Parathyroid adenoma (tissue), 2 donors: ENCODE measurements at regions not wholly inside any gene's neighbourhood (a gene's known extent, or its start where the extent isn't known, plus 50 kb on each side); places are given as distances from the start of the nearest gene placed in this dataset.

Source experiments
- H2AFZ ChIP-seq: fragments of 300-600 bp; sonication (generic); one replicate; pipeline ENCODE4 v1.7.0; 2017; ENCODE audit warnings: antibody characterized with exemption, mild to moderate bottlenecking
- H3K27ac ChIP-seq: fragments of 300-600 bp; sonication (generic); one replicate; pipeline ENCODE4 v1.7.0; 2017
- H3K27me3 ChIP-seq: fragments of 300-600 bp; sonication (generic); one replicate; pipeline ENCODE4 v1.7.0; 2017; ENCODE audit warnings: low read length; ENCODE audit not compliant: control insufficient read depth, insufficient read depth
- H3K36me3 ChIP-seq: fragments of 300-600 bp; sonication (generic); one replicate; pipeline ENCODE4 v1.7.0; 2017; ENCODE audit warnings: low read length; ENCODE audit not compliant: control insufficient read depth, insufficient read depth
- H3K4me1 ChIP-seq: fragments of 300-600 bp; sonication (generic); one replicate; pipeline ENCODE4 v1.7.0; 2017; ENCODE audit warnings: control low read depth
- H3K4me2 ChIP-seq: fragments of 300-600 bp; sonication (generic); one replicate; pipeline ENCODE4 v1.7.0; 2017; ENCODE audit warnings: low read length
- H3K4me3 ChIP-seq: fragments of 300-600 bp; sonication (generic); one replicate; pipeline ENCODE4 v1.7.0; 2017; ENCODE audit warnings: low read depth, low read length
- H3K79me2 ChIP-seq: fragments of 300-600 bp; sonication (generic); one replicate; pipeline ENCODE4 v1.7.0; 2017; ENCODE audit warnings: control low read depth
- H3K9ac ChIP-seq: fragments of 300-600 bp; sonication (generic); one replicate; pipeline ENCODE4 v1.7.0; 2017; ENCODE audit warnings: mild to moderate bottlenecking
- H3K9me3 ChIP-seq: fragments of 300-600 bp; sonication (generic); one replicate; pipeline ENCODE4 v1.7.0; 2017; ENCODE audit warnings: low read length; ENCODE audit not compliant: control insufficient read depth
- CTCF ChIP-seq: fragments of 300-600 bp; sonication (generic); IDR thresholded peaks from one replicate; pipeline ENCODE4 v1.7.0; 2017; ENCODE audit warnings: antibody characterized with exemption, mild to moderate bottlenecking
- donor health status: primary hyperparathyroidism.

GRCh38 chr6:71534921-71535320 is 246.3 kb downstream of the OGFRL1 start:
- no peak overlapping the region for H3K4me2 ChIP-seq
- TF ChIP-seq CTCF = no peak
- no peak overlapping the region for H3K4me3 ChIP-seq
- no peaks in the 10 kb centered on the region for H3K4me1 ChIP-seq
- no peaks in the 10 kb centered on the region for H3K27me3 ChIP-seq
- no peaks in the 10 kb centered on the region for H3K36me3 ChIP-seq
- H2AFZ ChIP-seq = no peak overlapping the region
- no peaks in the 10 kb centered on the region for H3K79me2 ChIP-seq
- H3K9ac ChIP-seq = no peak overlapping the region
- no peak overlapping the region for H3K27ac ChIP-seq
- H3K9me3 ChIP-seq = no peaks in the 10 kb centered on the region

- no peaks in the 10 kb centered on the region for H3K27me3 ChIP-seq
- H3K9ac ChIP-seq = no peak overlapping the region
- H3K9me3 ChIP-seq = no peaks in the 10 kb centered on the region
- H2AFZ ChIP-seq = no peak overlapping the region
- H3K27ac ChIP-seq = no peak overlapping the region
- no peaks in the 10 kb centered on the region for H3K4me1 ChIP-seq
- no peak overlapping the region for H3K4me2 ChIP-seq
- no peaks in the 10 kb centered on the region for H3K36me3 ChIP-seq
- H3K4me3 ChIP-seq = no peak overlapping the region
- H3K79me2 ChIP-seq = no peaks in the 10 kb centered on the region
- no peak for TF ChIP-seq CTCF
Measured at GRCh38 chr6:71537717-71538116, 249.1 kb downstream of the OGFRL1 start.

- no peak for TF ChIP-seq CTCF
- Histone ChIP-seq H3K27me3 (no peaks in the 10 kb centered on the region), H3K9me3 (no peaks in the 10 kb centered on the region), H3K9ac (no peak overlapping the region), H2AFZ (no peak overlapping the region), H3K36me3 (no peaks in the 10 kb centered on the region), H3K79me2 (no peaks in the 10 kb centered on the region), H3K4me2 (no peak overlapping the region), H3K4me1 (no peaks in the 10 kb centered on the region), H3K27ac (no peak overlapping the region), H3K4me3 (no peak overlapping the region)
Measured at GRCh38 chr6:71544028-71544427, 255.4 kb downstream of the OGFRL1 start.

- TF ChIP-seq CTCF = no peak
- H3K4me2 ChIP-seq = no peak overlapping the region
- no peaks in the 10 kb centered on the region for H3K9me3 ChIP-seq
- no peaks in the 10 kb centered on the region for H3K4me1 ChIP-seq
- H3K27ac ChIP-seq = no peak overlapping the region
- no peak overlapping the region for H3K9ac ChIP-seq
- H2AFZ ChIP-seq = no peak overlapping the region
- no peaks in the 10 kb centered on the region for H3K27me3 ChIP-seq
- H3K79me2 ChIP-seq = no peaks in the 10 kb centered on the region
- no peak overlapping the region for H3K4me3 ChIP-seq
- H3K36me3 ChIP-seq = no peaks in the 10 kb centered on the region
Measured at GRCh38 chr6:71544906-71545305, 256.3 kb downstream of the OGFRL1 start.

- Histone ChIP-seq H3K9me3 (no peaks in the 10 kb centered on the region), H3K79me2 (no peaks in the 10 kb centered on the region), H3K4me1 (no peaks in the 10 kb centered on the region), H3K9ac (no peak overlapping the region), H2AFZ (no peak overlapping the region), H3K27me3 (no peaks in the 10 kb centered on the region), H3K4me3 (no peak overlapping the region), H3K36me3 (no peaks in the 10 kb centered on the region), H3K4me2 (no peak overlapping the region), H3K27ac (no peak overlapping the region)
- TF ChIP-seq CTCF = no peak
Measured at GRCh38 chr6:71545905-71546304, 257.3 kb downstream of the OGFRL1 start.
